ENCODE measurements at regions not wholly inside any gene's neighbourhood (a gene's known extent, or its start where the extent isn't known, plus 50 kb on each side); places are given as distances from the start of the nearest gene placed in this dataset.

DNA sequence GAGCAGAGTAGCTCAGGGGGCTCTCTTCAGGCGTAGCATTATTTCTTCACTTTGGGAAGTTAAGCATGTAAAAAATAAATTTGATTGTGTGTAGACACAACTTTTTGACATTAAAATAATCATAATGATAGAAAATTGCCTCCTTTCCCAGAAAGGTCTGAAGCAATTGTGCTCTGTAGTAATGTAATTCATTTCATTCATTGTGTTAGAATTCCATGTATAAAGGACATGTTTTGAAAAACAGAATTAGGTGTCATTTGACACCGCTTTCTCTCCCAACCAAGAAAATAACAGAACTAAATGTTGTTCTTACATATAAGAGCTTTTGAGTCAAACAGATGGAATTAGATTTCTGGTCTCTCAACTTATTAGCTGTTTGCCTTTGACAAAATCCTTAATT is 1064.2 kb upstream of the FAM98A start:
- in situ Hi-C loops (cut with MboI; ENCODE audit: low sequenced_read_pairs), result no loop called here

DNA sequence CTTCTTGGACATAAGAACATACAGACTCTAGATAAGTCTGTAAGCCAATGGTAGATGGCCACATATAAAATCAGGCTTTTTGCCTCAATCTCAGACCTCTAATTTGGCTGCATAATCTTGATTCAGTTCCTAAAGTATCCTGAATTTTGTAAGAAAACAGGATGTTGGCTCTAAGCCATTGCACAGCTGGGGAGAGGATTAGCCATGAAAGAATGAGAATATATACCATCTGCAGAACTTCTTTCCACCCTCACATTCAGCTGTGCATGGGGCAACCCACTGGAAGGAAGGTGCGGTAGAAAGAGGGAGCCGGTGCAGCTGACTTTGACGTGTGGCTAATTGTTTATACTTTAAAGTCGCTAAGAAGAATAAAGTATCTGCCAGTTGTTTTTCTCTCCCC is 1061.6 kb upstream of the FAM98A start:
- in situ Hi-C loops (cut with MboI; ENCODE audit: low sequenced_read_pairs), result no loop called here

DNA sequence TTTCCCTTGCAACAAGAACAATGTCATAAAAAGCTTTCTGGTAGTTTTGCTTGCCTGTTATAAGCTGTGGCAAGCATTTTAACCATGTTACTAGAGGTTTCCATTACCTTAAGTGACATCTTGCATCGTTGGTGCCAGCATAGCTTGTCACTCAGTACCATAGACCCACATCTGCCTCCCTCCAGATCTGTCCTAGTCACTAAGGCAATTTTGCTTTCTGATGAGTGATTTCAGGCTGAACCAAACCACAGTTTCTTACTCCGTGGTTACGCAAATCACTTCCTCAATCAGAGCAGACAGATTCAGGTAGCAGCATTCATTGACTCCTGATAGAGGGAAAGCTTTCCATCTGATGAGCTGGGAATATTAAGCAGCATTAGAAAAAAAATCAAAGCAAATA is 1057.5 kb upstream of the FAM98A start:
- in situ Hi-C loops (cut with MboI; ENCODE audit: low sequenced_read_pairs), result no loop called here

- in situ Hi-C loops (cut with MboI; ENCODE audit: low sequenced_read_pairs), result no loop called here
These were observed 1053.5 kb upstream of the FAM98A start for GRCh38 chr2:34652636-34653035.

GRCh38 chr2:34646901-34647300 is 1047.8 kb upstream of the FAM98A start:
- in situ Hi-C loops (cut with MboI; ENCODE audit: low sequenced_read_pairs), result no loop called here

GRCh38 chr2:34632327-34632726 is 1033.2 kb upstream of the FAM98A start:
- in situ Hi-C loops (cut with MboI; ENCODE audit: low sequenced_read_pairs), result no loop called here

DNA sequence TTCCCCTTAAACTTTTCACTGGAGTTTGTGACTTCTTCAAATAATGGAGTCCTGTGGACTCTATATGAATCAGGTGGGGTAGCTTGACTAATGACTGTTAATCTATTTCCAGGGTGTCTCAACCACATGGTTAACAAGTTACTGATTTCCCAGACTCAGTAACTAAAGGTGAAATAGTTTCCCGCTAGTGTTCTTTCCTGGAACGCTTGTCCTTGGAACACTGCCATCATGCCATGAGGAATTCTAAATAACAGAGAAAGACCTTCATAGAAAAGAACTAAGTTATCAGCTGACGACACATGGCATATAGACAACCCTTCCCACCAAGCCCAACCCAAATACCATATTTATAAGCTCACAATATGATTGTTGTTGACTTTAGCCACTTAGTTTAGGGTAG is 1027.9 kb upstream of the FAM98A start:
- in situ Hi-C loops (cut with MboI; ENCODE audit: low sequenced_read_pairs), result no loop called here

GRCh38 chr2:34604164-34604563 is 1005.1 kb upstream of the FAM98A start:
- in situ Hi-C loops (cut with MboI; ENCODE audit: low sequenced_read_pairs), result no loop called here

DNA sequence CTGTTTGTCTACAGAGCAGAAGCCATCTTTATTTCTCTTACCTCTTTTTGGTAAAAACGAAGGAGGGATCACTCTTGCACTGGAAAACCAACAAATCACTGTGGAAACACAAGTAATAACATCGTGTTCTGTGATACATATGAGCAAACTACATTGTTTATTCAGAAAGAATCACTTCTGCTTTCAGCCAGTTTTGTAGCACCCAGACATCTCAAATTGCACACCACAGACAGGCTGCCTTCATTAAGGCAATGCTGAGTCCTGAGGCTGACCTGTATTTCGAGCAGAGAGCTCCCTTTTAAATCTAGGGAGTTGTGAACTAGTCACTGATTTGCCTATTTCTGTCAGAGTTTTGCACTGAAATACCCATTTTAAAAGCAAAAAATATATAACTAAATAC is 1003.2 kb upstream of the FAM98A start:
- in situ Hi-C loops (cut with MboI; ENCODE audit: low sequenced_read_pairs), result no loop called here

GRCh38 chr2:34601561-34601960 is 1002.5 kb upstream of the FAM98A start:
- in situ Hi-C loops (cut with MboI; ENCODE audit: low sequenced_read_pairs), result no loop called here

- in situ Hi-C loops (cut with MboI; ENCODE audit: low sequenced_read_pairs), result no loop called here
These were observed 979.5 kb upstream of the FAM98A start for GRCh38 chr2:34578641-34579040.

- in situ Hi-C loops (cut with MboI; ENCODE audit: low sequenced_read_pairs), result no loop called here
These were observed 971.3 kb upstream of the FAM98A start for GRCh38 chr2:34570266-34570872.

DNA sequence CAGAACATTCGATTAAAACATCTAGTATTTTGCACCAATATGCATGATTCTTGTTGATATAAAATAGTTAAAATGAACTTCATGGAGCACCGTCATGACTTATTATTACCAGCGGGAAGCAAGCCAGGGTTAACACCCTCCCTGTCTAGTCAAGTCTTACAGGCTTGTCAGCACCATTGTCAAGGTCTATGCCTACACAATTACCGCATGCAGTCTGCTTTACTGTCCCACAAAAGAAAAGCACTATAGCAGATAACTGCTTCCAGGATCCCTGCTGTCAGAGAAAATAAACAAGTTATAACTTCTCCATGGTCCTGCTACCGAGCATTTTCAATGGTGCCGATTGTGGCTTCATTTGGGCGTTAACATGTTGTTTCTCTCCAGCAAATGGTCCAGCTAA is 968.0 kb upstream of the FAM98A start:
- in situ Hi-C loops (cut with MboI; ENCODE audit: low sequenced_read_pairs), result no loop called here

GRCh38 chr2:34552337-34552736 is 953.2 kb upstream of the FAM98A start:
- in situ Hi-C loops (cut with MboI; ENCODE audit: low sequenced_read_pairs), result no loop called here

DNA sequence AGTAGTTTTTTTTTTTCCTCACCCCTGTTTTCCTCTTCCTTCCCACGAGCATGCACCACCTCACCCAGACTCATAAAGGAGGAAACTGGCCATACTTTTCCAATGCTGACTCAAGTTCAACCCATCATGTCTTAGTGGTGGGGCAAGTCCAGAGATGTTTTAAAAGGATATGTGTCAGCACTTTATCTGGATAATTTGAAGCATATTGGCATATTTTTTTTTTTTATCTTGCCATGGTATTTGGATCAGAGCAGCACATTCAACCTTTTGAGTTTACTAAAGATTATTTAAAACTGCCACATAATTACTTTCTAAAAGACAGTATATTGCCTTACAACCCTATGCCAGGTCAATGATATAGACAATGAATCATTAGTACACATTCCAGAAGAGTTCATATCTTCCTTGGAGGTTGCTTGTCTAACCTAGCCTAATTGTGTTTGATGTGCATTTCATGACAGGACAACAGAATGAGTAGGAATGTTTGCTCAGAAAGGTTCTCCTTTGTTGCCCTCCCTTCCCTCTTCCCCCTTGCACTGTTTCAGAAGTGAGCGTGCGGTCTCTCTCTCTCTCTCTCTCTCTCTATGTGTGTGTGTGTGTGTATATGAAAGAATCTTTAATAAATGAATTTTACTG is 950.7 kb upstream of the FAM98A start:
- in situ Hi-C loops (cut with MboI; ENCODE audit: low sequenced_read_pairs), result no loop called here

DNA sequence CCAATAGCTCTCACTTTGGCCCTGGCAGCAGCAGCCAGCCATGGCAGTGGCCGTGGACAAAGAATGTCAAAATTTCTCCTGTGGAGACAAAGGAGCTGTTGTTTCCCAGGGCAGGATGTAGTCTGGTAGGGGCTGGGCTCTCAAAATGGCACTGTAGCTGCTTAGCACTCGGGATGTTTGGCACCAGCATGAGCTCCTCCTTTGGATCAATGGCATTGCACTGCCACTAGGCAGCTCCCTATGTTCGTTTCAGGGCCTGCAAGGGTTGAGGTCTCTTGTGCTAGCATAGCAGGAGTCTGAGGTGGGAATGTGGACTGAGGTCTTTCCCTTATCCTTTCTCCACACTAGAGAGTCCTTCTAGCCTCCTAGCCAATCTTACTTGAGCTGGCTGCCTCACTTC is 948.8 kb upstream of the FAM98A start:
- in situ Hi-C loops (cut with MboI; ENCODE audit: low sequenced_read_pairs), result no loop called here

GRCh38 chr2:34547340-34547739 is 948.2 kb upstream of the FAM98A start:
- in situ Hi-C loops (cut with MboI; ENCODE audit: low sequenced_read_pairs), result no loop called here

GRCh38 chr2:34545486-34546136 is 946.5 kb upstream of the FAM98A start:
- in situ Hi-C loops (cut with MboI; ENCODE audit: low sequenced_read_pairs), result no loop called here

DNA sequence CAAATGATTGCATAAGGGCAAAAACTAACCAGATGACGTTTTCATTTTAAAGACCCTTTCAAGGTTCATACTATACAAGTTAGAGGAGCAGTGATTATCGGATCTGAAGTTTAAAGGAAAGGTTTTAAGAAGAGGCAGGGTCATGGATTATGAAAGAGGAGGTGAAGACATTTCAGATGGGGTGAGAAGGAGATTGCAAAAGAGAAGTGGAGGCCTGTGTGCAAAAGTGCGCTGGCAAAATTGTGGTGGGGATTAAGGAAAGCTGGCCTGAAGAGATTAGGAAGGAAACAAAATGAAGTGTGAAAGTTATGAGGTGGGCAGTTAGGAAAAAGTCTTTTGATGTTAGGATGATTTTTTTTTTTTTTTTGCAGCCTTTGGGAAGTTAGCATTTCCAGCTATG is 935.7 kb upstream of the FAM98A start:
- in situ Hi-C loops (cut with MboI; ENCODE audit: low sequenced_read_pairs), result no loop called here

DNA sequence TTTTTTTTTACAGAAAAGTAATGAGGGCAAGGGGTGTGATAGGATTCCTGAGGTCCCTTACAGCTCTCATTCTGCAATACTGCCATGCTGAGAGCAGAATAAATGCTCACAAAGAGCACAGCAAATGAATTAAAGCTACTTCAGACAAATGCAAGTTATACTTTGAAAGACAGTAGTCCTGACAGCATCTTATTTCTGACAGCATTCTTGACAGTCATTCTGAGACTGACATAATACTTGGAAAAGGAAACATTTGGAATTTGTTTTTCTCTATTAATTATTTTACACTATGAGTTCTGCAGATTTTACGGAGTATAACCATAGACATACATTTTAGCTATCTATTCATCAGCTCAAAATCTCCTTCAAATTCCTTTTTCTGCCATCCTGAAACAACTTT is 935.2 kb upstream of the FAM98A start:
- in situ Hi-C loops (cut with MboI; ENCODE audit: low sequenced_read_pairs), result no loop called here

DNA sequence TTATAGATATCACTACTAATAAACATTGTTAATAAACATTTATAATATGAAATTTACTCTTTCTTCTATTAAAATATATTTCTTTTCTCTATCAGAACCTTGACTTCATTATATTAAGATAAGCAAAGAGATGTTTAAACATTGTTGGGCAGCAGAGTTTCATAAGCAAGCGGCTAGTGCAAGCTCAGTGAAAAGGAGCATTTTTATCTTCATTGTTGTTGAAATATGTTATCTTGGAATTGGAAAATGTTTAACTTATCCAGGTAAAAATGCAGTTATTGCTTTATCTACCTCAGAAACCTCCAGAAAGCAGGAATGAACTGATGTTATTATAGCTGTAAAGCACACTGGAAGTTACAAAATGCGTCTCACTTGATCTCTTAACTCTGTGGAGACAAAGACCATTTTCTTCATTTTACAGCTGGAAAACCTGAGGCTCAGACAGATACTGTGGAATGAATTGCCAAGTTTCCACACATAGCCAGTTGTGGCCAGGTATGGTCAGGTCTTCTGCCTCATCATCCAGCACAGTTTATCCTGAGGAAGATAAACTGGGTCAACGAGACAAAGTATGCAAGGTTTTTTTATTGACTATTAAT is 934.6 kb upstream of the FAM98A start:
- in situ Hi-C loops (cut with MboI; ENCODE audit: low sequenced_read_pairs), result no loop called here

DNA sequence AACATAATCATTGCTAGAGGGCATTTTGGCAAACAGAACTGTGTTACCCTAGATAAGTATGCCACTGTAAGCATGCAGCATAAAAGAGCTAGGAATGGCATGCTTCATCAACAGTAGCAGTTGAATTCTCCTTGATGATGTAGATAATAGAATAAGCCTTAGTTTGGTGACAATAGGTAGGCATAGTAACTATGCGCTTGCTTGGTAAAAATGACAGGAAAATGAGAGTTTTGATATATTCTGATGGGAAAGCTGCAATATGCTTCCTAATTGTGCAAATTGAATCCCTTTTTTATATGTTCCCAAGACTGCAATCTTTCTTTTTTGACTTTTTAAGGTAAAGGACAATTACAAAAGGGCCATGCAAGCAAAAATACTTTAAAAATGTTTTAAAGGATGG is 930.9 kb upstream of the FAM98A start:
- in situ Hi-C loops (cut with MboI; ENCODE audit: low sequenced_read_pairs), result no loop called here
